COLO668 (cell line): ENCODE measurements at regions not wholly inside any gene's neighbourhood (a gene's known extent, or its start where the extent isn't known, plus 50 kb on each side); places are given as distances from the start of the nearest gene placed in this dataset.
"Not testable (repeated sequence)": the region's sequence is repeated elsewhere in the genome, so short reads cannot be mapped to it uniquely, and the experiment has no call there.

Experiments used
- DNase-seq: peaks from one replicate; lab custom pipeline; 2025; ENCODE audit not compliant: unreplicated experiment; lab: John Stamatoyannopoulos, UW

DNA sequence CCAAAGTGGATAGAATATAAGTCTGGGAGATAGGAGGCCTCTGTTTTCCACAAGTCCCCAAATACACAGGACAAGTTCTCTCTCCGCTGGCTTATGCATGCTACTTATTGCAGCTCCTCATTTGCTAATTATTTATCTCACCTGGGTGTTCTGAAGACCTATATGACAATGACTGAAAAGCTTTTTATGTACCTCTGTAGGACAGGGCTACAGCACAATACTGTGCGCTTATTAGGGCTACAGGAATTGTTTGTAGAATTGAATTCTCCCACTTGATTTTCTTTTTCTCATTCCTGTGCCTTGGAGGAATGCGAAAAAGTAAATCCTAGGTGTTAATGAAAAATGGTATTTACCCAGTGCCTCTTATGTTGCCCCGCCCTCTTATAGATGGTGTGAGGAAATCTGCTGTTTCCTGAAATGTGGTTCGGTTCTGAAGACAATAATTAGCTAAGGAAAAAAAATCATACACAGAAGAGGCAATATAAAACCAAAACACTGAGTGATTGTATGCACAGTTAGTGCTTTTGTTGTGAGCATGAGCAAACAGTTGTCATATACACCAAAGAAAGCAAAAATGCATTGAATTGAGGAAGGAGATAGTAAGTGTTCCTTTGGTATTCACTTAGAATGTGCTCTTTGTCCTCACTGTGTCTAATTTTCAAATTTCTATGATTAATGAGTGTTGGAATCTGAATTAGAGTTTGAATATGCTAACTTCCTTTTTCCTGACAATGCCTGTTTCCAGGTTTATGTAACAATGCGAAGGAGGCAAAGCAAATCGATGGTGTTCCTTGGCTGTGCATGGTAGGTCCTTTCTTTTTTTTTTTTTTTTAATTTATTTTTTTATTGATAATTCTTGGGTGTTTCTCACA, 78.7 kb upstream of the PNPT1 start:
- no peak for DNase-seq

DNA sequence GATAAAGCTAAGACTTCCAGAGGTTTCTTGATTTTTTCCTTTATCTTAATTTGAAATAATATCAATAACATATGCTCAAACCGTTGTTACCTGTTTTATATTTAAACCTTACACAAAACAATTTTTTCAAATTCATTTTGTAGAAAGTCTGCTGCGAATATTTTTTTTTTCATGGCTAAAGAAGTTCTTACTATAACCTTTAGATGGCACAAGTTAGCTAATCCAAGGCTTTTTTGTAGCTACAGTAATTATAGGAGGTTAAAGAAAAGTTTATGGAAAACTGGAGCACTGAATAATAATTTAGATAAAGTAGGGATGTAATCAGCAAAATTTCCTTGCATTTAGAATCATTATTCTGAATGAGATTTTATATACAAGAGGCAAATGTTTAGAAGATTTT, 78.0 kb upstream of the PNPT1 start:
- DNase-seq: no peak

DNA sequence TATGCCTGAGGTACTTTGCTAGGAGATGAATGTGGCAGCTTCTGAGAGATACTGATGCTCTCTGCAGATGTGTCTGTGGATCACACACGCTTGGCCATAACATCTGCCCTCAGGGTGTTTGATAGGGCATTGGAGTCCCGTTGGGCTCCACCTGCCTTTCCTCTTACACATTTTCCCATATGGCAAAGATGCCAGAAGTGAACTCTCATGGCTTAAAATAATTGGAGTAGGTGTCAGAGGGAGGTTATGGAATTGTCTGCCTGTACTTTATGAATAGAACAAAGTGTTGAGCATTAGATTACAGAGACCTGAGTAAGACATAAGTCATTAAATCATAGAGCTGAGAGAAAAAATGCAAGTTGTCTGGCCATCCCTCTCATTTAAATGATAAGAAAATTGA, 75.3 kb upstream of the PNPT1 start:
- DNase-seq: no peak

DNA sequence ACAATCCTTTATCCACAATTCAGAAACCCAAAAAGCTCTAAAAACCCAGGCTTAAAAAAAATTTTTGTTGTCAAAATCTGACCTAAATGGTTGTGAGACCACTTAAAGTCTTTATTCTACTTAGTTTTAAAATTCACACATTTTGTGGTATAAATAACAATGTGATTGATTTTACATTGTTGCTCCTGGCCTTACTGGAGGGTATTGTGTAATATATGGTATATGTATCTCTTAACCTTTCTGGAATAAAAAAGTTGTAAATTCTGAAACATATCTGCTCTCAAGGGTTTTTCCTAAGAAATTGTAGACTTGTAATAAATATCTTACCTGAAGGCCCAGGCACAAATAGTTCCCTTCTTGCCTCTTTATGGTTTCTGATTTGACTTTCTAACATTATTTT, 73.3 kb upstream of the PNPT1 start:
- no peak for DNase-seq

DNA sequence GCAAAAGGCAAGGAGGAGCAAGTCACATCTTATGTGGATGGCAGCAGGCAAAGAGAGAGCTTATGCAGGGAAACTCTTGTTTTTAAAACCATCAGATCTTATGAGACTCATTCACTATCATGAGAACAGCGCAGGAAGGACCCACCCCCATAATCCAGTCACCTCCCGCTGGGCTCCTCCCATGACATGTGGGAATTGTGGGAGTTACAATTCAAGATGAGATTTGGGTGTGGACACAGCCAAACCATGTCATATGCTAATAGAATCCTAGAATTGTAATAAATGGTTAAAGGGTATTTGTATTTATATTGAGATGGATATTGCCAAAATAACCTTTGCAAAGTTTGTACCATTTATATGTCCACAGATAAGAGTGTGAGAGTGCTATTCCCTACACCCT, 72.1 kb upstream of the PNPT1 start:
- not testable (repeated sequence) for DNase-seq

DNA sequence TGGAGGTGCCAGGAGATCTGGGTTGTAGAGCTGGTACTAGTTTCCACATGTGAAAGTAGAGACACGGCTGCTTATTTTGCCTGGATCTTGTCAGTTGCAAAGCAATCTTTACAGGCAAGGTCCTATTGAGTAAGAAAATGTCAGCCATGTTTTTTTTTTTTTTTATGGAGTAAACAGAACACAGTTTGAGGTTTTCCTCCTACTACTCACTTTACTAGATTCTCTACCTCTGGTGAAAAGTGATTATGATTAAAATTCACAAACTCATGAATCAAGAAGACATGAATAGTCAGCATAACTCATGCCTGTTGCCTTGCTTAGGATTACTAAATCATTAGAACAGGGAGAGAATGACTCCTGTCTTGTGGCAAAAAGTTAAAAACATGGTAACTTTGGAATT, 70.1 kb upstream of the PNPT1 start:
- no peak for DNase-seq

- DNase-seq: no peak
Measured at GRCh38 chr2:55761526-55761925, 67.9 kb upstream of the PNPT1 start.

DNA sequence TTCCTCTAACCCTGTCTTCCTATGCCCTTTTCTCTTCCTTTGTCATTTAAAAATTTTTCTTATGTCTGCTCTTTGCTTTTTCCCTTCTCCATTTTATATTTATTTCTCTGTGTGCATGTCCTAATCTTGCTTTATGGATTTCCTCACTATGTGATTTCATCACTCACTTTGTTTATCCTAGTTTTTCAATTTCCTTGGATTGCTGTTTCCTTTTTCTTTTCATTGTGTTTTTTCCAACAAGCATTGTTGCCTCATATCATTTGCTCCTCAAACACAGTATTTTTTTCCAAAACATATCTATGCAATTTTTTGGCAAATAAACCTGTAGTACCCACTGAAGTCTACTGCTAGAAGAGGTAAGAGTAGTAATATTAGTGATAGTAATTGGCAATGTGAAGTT, 67.4 kb upstream of the PNPT1 start:
- no peak for DNase-seq

DNA sequence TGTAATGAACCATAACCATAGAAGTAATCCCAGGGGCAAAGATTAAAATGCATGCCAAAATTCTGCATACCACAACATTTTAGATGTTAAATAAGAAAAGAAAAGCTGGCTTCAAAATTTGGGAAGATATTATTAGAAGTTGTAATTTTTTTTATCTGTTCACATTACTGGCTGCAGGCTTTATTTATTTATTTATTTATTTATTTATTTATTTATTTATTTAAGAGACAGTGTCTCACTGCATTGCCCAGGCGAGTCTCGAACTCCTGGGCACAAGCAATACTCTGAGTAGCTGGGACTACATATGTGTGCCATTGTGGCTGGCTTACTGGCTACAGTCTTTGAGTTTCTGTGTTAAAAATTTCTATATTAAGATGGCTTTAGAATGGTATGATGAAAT, 66.5 kb upstream of the PNPT1 start:
- DNase-seq: no peak

DNA sequence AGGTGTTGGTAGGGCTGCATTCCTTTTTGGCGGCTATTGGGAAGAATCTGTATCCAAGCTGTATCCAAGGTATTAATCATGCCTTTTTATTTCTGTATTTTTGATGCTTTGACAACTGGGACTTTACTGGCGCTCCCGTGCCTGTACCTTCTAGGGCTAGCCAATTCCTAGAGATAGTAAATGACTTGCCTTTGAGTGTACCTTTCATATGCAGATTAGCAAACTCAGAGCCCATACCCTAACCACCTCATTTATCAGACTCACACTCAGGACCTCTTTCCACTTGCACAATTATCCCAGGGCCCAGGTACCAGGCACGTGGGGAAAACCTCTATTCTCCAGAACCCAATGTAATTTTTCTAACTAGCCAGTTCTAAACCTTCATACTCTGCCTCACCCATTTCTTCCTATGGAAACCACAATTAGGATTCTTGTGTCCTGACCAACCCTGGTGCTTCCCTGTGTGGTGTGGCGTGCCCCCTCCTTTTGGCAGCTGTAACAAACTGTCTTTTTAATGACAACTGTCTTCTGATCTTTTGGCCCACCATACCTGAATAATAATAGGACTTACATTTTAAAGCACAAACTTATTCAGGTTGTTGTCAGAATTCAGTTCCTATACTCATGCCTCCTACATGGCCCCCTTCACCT, 65.8 kb upstream of the PNPT1 start:
- no peak for DNase-seq

DNA sequence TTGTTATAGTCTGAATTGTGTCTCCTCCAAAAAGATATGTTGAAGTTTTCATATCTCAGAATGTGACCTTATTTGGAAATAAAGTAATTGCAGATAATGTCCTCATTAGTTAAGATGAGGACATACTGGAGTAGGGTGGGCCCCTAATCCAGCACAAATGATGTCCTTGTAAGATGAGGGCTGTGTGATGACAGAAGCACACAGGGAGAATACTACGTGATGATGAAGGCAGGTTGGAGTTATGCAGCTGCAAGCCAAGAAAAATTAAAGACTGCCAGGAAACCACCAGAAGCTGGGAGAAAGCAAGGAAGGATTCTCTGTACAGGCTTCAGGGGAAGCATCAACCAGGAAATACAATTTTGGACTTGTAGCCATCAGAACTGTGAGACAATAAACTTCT, 58.3 kb upstream of the PNPT1 start:
- no peak for DNase-seq

GRCh38 chr2:55743583-55743982, 49.9 kb upstream of the PNPT1 start:
- no peak for DNase-seq
